Panc1 (cell line): ENCODE measurements at regions not wholly inside any gene's neighbourhood (a gene's known extent, or its start where the extent isn't known, plus 50 kb on each side); places are given as distances from the start of the nearest gene placed in this dataset.

Experiments used
- CTCF ChIP-seq: fragments of 450-650 bp; IDR thresholded peaks from 2 replicates; pipeline ENCODE4 v1.5.1; 2017; ENCODE audit warnings: mild to moderate bottlenecking
- POLR2AphosphoS5 ChIP-seq: IDR thresholded peaks from 2 replicates; pipeline ENCODE4 v1.6.1; 2012; ENCODE audit warnings: mild to moderate bottlenecking, low read depth, low read length, moderate library complexity
- TCF7L2 ChIP-seq: IDR thresholded peaks from 2 replicates; pipeline ENCODE4 v1.6.1; 2011; ENCODE audit warnings: mild to moderate bottlenecking, low read depth, low read length, inconsistent platforms

GRCh38 chr3:109687626-109688025 is 350.3 kb upstream of the DPPA4 start:
- TF ChIP-seq CTCF = no peak
- TF ChIP-seq TCF7L2 = no peak
- TF ChIP-seq POLR2AphosphoS5 = no peak
